NOMO-1 treated with DMSO at 0.1 percent for 48 hours (cell line): ENCODE measurements at regions not wholly inside any gene's neighbourhood (a gene's known extent, or its start where the extent isn't known, plus 50 kb on each side); places are given as distances from the start of the nearest gene placed in this dataset.

Experiments used
- DNase-seq: peaks from one replicate; lab custom pipeline; 2025; ENCODE audit not compliant: unreplicated experiment; lab: John Stamatoyannopoulos, UW

DNA sequence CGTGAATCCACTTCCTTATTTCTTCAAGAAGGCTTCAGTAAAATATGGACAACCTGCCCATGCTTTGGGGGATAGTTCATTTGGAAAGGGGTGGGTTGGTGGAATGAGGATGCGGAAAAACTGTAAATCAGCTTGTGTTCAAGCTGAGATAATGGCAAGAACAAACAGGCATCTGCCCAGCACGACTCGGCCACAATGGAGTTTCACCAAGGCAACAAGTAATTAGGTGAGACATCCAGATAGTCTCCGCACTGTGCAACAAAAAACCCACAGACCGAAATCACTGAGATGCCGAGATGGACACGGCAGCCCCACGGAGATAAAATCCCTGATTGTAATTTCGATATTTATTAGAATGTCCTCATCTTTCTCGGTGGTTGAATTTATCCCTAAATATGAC is 455.2 kb downstream of the AJAP1 start:
- no peak for DNase-seq

- DNase-seq = no peak
Measured at GRCh38 chr1:5108740-5109139, 454.3 kb downstream of the AJAP1 start.

- DNase-seq = no peak
Measured at GRCh38 chr1:5105744-5106143, 451.3 kb downstream of the AJAP1 start.

DNA sequence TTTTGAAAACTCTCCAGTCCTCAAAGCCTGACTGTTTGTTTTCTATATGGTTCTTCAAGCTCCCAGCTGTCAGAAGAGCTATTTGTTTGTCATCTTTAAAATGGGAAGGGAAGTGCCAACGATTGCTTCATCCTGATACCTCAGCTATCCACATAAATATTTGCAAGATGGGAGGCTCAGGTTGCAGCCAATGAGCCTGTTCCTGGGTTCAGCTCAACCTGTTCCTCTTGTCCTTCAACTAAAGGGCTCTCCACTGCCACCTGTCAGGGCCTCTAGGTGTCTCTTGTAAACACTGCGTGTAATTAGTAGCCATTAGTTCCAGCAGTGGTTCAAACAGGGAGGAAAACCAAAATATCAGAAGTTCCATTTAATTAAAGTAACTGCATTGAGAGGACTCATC is 445.1 kb downstream of the AJAP1 start:
- no peak for DNase-seq

GRCh38 chr1:5098981-5099385 is 444.6 kb downstream of the AJAP1 start:
- no peak for DNase-seq

DNA sequence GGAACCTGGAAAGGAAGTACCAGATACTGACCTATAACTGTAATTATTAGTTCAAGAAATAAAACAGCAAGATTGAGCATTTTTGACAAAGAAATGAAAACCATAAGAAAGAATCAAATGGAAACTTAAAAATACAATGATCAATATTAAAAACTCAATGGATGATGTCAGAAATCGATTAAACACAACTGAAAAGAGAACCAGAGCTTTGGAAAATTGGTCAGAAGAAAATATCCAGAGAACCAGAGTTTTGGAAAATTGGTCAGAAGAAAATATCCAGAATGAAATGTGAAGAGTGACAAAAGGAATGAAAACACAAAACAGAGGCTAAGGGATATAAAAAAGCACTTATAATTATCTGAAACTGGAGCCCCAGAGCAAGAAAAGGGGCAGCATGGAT is 438.6 kb downstream of the AJAP1 start:
- DNase-seq = no peak

GRCh38 chr1:5084676-5085075 is 430.3 kb downstream of the AJAP1 start:
- DNase-seq = no peak

DNA sequence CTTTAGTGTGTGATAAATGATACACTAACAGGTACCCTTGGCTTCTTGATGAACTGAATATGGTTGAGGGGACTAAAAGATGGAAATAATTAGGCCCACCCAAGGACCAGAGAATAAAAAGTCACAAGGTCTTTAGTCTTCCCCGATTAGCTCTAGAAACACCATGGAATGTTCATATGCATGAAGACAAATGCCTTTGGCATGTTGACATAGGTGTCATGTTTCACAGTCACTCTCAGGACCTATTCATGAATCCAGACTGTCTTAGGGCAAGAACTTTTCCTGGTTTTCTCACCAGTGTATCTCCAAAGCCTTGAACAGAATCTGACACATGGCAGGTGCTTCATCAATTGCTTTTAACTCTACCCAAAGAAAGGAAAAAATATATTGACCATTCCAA is 412.8 kb downstream of the AJAP1 start:
- DNase-seq = no peak

DNA sequence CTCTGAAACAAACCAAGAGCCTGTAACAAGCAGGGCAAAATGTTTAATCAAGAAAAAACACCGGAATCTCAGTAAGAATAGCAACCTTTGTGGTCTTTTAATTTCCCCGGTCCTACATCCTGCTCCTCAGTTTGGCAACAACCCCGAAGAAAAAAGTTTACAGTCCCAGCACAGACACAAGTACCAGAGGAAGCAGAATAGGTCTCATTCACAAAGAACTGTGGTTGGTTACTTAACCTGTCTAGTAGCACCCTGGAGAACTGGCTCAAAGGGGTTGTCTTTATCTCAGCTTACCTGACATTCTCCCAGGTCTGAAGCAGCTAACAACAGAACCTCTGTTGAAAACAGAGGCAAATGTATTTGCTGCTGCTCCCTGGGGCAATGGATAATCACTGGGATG is 399.3 kb downstream of the AJAP1 start:
- DNase-seq = no peak

DNA sequence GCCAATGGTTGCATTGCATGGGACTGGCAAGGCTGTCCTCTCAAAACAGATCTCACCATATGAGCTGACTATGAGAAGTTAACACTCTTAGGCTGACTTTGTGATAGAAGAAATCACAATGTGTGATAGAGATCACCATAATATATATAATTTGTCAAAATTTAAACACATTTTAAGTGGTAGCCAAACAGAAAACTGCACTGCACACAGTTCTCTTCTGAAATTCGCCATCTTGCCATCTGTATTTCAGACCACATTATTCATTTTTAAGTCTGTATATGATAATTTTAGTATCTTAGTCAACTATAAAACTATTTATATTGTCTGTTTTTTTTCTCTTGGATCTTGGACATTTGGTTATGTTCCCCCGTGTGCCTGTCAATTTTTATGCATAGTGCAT is 374.7 kb downstream of the AJAP1 start:
- no peak for DNase-seq

DNA sequence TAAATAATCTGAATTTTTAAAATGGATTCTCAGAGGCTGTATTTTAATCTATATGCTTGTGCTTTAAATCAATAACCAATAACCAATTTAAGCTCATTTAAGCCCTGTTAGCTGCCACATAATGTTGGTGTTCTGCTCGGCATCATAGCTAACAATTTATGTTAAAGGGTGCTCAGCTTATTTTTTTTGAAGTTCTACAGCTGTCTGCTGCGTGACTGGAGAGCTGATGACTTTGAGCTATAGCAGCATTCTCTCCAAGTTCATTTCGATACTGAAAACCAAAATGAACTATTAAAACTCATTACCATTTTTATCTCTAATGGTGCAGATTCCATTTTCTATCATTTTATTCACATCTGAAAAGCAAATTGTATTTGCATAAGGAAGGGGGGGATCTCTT is 357.8 kb downstream of the AJAP1 start:
- DNase-seq = no peak

- DNase-seq = no peak
Measured at GRCh38 chr1:5010656-5011055, 356.2 kb downstream of the AJAP1 start.

GRCh38 chr1:5010236-5010635 is 355.8 kb downstream of the AJAP1 start:
- DNase-seq = no peak

DNA sequence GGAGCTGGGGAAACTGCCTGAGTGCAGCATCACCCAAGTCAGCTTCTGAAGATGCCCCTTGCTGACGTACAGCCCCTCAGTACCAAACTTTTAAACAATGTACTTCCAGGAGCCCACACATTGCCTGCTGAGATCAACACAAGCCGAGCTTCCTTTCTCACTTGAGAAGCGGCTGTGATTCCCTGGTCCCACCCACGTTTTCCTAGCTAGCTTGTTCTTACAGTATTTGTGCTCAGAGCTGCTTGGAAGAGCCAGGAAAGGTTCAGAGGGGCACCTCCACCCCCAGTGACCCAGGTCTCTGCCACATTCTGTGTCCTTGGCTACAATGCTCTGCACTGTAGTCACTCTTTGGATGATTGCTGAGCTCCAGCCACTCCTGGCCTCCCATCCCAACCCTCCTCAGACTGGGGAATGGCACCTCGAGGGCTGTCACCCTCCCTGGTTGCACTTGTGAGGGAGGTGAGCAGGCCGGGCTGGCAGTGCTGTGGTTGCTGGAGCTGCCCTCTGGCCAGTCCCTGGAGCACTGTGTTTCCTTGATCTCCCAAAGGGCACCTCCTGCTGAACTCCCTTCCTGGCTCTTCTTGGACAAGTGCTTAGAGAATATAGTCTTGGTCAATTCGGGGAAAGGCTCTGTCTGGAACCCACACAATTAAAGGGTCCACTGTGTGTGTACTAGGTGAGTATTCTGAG is 355.1 kb downstream of the AJAP1 start:
- no peak for DNase-seq

GRCh38 chr1:5005171-5005570 is 350.8 kb downstream of the AJAP1 start:
- no peak for DNase-seq

GRCh38 chr1:5002676-5003075 is 348.3 kb downstream of the AJAP1 start:
- no peak for DNase-seq

DNA sequence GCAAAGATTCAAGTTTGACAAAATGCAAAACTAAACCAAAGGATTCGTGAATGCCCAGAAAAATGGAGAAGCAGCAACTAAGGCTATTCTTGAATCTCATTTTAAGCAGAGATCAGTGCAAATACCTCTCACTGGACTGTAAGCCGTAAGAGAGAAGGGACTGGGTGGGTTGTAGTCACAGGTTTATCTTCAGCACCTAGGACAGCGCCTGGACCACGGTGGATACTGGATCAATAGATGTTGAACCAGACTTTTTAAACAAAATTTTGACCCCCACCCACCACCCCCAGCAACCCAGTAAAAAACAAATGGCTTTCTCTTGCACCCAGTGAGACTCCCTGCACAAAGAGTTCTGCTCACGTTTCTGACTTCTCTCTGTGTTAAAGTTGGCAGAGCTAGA is 347.1 kb downstream of the AJAP1 start:
- DNase-seq = no peak

- DNase-seq = no peak
Measured at GRCh38 chr1:4986306-4986705, 331.9 kb downstream of the AJAP1 start.

DNA sequence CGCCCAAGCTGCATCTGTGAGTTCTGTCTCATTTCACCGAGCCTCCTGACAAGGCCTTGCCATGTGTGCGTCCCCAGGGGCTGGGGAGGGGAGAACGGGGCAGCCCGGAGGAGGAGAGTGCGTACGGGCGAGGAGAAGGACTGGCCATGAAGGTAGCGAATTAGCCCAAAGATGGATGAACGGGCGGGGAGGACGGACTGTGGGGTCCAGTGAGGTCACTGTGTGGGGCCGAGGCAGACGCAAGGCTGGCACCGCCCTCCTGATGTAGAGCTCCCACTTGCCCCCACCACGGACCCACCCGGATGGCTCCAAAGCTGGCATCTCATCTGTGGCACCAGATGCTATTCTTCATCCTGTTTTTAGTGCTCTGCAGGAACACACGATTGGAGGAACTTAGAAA is 330.4 kb downstream of the AJAP1 start:
- DNase-seq = no peak

GRCh38 chr1:4980211-4980610 is 325.8 kb downstream of the AJAP1 start:
- DNase-seq = no peak

DNA sequence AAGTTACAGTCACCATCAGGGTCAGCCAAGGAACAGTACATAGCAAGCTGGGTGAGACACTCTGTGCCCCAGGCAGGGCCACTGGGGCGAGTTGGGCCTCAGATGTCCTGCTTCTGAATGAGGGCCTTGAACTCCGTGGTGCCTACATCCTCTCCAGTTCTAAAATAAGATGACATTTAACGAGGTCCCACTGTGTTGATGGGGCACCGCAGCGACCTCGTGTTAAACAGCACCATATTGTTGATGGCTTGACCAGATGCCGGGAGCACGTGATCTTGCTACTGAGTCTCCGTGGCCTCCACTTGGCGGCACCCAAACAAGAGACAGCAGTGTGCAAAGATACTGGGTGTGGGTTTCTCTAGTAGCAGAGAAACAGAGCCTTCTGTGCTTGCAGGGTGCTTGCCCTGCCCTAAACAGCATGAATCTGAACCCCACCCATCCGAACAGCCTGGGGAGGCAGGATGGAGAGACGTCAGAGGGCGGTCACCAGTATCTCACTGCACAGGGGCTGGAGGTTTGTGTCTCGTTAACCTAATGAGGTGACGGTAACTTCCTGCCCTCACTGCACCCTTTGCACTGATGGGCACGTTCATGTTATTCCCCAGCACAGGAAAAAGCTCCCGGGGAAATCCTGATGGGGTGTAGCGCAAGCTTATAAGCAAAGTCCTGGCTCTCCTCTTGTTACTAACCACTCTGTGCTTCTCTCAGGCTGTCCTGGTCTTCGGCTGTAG is 324.4 kb downstream of the AJAP1 start:
- no peak for DNase-seq

DNA sequence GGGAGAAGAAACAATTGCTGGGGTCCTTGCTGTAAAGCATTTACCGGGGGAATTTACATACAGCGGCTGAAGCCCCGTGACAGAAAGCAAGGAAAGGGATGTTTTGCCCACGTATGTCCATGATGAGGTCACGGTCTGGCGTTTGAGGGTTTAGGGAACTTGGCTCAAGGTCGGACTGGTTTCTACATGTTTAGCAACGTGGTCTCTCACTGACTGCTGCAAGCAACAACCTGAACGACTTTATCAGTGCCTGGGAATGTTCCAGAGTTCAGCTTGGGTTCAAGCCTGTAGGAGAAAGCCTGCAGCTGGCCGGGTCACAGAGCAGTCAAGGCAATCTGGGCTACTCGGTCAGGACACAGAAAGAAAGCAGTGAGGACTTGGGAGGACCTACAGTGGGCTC is 323.3 kb downstream of the AJAP1 start:
- DNase-seq = no peak
